Neural progenitor cell (in vitro differentiated cells): ENCODE measurements at regions not wholly inside any gene's neighbourhood (a gene's known extent, or its start where the extent isn't known, plus 50 kb on each side); places are given as distances from the start of the nearest gene placed in this dataset.

Source experiments
- CTCF ChIP-seq: fragments of 200-600 bp; sonication (generic); IDR thresholded peaks from 2 replicates; pipeline ENCODE4 v1.5.1; 2017; ENCODE audit warnings: antibody characterized with exemption, mild to moderate bottlenecking
- EZH2 ChIP-seq: fragments of 200-600 bp; sonication (generic); IDR thresholded peaks from 2 replicates; pipeline ENCODE4 v1.6.1; 2017; ENCODE audit warnings: antibody characterized with exemption, mild to moderate bottlenecking, moderate library complexity
- EZH2phosphoT487 ChIP-seq: fragments of 200-600 bp; sonication (generic); IDR thresholded peaks from 2 replicates; pipeline ENCODE4 v1.6.1; 2017; ENCODE audit warnings: antibody characterized with exemption

- TF ChIP-seq CTCF (no peak), EZH2phosphoT487 (no peak), EZH2 (no peak)
Measured at GRCh38 chr4:62256479-62256878, 1056.4 kb downstream of the ADGRL3 start.
